HL-60 (cell line): ENCODE measurements at regions not wholly inside any gene's neighbourhood (a gene's known extent, or its start where the extent isn't known, plus 50 kb on each side); places are given as distances from the start of the nearest gene placed in this dataset.

ENCODE experiments used
- CTCF ChIP-seq: IDR thresholded peaks from one replicate; pipeline ENCODE4 v1.5.1; 2011; ENCODE audit warnings: low read length, control low read depth, inconsistent platforms; ENCODE audit not compliant: insufficient read depth
- GABPA ChIP-seq: IDR thresholded peaks from 2 replicates; pipeline ENCODE4 v1.6.1; 2012; ENCODE audit warnings: low read depth
- REST ChIP-seq: IDR thresholded peaks from 2 replicates; pipeline ENCODE4 v1.6.1; 2012; ENCODE audit warnings: low read depth; ENCODE audit not compliant: insufficient replicate concordance

- TF ChIP-seq CTCF: no peak
- no peak for TF ChIP-seq GABPA
- TF ChIP-seq REST: no peak
Measured at GRCh38 chr6:153357391-153357790, 226.3 kb upstream of the RGS17 start.
